ENCODE measurements at regions not wholly inside any gene's neighbourhood (a gene's known extent, or its start where the extent isn't known, plus 50 kb on each side); places are given as distances from the start of the nearest gene placed in this dataset.

DNA sequence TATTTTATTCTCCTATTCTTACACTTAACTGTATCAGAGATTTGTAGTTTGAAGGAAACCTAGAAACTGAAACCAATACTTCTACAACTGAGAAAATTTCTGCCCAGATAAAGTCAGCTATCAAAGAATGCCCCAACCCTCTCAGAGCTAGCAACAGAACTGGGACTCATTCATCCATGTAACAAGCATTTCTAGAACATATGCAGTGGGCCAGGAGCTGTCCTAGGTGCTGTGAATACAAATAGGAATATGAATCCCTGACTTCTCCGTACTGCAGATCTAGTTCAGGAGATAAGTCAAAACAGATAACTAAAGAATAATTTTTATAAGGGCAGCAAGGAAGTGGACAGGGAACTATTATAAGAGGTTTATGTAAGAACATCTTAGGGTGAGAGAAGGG is 654.1 kb upstream of the NOX3 start:
- no peak for DNase-seq

DNA sequence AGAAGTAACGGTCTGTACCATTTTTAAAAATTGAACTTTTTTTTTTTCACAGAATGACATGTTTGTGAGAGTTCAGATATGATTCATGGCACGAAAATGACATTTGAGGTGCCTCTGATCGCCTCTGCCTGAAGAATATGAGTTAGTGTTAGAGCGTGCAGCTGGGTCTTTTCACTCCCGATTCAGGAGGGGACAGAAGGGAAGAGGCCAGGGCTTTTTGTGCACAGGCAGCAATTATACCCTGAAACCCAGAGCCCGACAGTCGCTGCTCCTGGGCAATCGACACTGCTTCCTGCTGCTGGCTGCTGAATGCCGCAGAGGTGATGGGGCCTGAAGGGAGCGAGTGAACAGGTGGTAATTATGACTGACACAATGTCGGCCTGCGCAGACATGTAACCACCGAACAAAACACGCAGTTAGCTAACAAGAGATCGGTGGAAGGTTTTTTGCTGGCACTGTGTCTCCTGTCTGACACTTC is 652.0 kb upstream of the NOX3 start:
- no peak for DNase-seq

DNA sequence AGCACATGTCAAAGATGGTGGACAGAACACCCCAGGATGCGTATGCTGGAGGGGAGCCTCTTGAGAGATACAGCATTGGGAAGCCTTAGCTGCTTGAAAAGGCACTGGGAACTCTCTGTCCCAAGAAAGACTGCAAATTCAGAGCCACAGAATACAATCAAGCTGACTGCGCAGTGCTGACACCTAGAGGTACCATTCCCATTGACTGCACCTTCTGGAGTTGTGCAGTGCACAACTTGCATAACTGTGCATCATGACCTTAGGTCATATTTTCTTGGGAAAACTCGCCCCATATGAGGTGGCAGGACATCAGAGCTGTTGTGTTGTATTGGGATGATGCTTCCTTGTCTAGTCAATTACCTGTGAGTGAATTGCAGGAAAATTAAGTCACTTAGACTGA is 646.5 kb upstream of the NOX3 start:
- DNase-seq = no peak

DNA sequence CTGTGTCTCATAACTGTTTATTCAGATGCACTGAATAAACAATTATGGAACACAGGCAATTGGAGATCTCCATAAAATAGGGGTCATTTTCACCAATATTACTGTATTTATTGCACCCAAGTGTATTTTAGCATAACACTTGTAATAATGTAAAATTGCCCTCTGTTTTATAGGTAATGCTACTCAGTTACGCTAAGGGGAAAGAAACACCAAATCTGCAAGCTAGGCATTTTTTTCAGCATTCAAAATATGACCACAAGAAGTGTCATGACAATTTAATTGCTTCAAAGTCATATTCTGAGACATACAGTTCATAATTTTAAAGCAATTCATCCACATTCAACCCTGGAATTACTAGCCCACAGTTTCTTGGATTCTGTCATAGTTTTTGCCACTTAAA is 643.2 kb upstream of the NOX3 start:
- DNase-seq = no peak

GRCh38 chr6:156087487-156087886 is 631.8 kb upstream of the NOX3 start:
- DNase-seq = no peak

GRCh38 chr6:156082012-156082411 is 626.4 kb upstream of the NOX3 start:
- no peak for DNase-seq

DNA sequence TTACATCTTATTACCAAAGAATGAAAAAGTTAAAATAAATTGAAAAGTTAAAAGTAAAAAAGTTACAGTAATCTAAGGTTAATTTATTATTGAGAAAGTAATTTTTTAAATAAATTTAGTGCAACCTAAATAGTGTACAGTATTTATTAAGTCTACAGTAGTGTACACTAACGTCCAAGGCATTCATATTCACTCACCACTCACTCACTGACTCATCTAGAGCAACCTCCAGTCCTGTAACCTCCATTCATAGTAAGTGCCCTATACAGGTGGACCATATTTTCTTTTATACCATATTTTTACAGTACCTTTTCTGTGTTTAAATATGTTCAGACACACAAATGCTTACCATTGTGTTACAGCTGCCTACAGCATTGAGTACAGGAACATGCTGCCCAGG is 624.7 kb upstream of the NOX3 start:
- DNase-seq = no peak

GRCh38 chr6:156068881-156069280 is 613.2 kb upstream of the NOX3 start:
- DNase-seq = no peak

GRCh38 chr6:156065849-156066248 is 610.2 kb upstream of the NOX3 start:
- DNase-seq = no peak

DNA sequence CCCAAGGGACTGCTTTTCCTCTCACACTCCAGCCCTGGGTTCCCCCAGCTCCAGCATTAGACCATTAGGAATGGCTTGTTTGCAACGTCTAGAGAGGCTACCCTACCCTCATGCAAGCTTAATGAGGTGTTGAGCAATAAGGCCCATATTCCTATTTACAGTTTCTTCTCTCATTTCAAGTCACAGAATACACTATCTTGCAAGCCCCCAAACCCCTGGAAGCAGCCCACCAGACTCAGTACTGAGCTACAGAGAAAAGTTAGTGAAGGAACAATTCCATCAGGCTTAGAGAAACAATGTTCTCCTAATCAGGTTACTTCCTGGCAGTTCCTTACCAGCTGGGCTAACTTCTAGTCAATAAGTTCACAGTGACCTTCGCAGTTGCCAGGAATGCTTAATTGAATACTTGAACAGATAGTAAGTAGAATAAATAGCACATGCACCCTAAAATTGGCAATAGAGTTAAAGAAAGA is 606.5 kb upstream of the NOX3 start:
- DNase-seq = no peak

GRCh38 chr6:156061465-156061864 is 605.8 kb upstream of the NOX3 start:
- DNase-seq = no peak

DNA sequence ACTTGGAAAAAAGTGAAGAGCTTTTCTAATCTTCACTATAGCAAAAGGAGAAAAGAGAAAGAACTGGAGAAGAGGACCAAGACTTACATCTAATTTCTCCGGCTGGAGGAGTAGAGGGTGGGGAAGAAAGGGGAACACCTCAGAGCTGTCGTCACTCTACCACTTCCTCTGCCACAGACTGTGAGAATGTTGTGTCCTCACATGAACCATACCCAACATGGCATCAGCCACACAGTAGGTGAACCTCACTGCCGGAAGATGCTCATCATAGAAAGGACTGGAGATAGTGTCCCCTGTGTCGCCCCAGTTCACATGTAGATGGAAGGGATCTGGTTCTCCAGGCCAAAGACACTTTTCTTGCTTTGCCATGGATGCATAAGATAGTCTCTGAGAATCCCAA is 604.4 kb upstream of the NOX3 start:
- no peak for DNase-seq

DNA sequence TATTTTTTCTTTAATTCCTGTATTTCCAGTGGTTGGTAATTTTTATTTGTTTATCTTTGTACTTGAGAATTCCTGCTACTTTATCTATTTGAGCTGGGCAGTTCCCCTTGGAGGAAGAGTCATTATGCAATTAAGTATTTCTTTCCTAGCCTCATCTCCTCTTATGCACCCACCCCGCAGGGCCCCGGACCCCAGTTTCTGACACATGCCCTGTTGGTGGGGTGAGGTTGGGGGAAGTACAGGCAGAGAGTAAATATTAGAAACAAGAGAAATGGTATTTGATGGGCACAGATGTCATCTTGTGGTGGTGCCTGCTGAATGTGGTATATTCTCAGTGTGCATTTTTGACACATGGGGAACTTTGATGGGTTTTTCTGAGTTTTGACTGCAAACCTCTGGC is 602.7 kb upstream of the NOX3 start:
- no peak for DNase-seq

DNA sequence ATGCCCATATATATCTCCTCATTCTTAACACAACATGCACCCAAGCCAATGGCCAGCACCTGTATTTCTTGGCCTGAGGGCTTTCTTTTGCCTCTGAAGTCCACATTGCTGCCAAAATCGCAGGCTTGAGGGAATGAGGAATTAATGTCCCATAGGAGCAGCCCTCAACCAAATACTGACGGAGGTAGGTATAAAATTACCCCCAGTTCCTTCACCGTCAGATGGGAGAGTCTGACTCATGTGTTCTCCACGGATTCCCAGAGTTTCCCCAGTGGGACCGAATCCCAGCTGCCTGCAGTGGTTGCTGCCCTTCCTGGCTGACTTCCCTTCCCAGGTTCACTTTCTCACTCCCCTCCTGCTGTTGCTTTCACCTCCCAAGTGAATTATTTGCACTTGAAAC is 602.2 kb upstream of the NOX3 start:
- no peak for DNase-seq

GRCh38 chr6:156056085-156056484 is 600.4 kb upstream of the NOX3 start:
- no peak for DNase-seq

DNA sequence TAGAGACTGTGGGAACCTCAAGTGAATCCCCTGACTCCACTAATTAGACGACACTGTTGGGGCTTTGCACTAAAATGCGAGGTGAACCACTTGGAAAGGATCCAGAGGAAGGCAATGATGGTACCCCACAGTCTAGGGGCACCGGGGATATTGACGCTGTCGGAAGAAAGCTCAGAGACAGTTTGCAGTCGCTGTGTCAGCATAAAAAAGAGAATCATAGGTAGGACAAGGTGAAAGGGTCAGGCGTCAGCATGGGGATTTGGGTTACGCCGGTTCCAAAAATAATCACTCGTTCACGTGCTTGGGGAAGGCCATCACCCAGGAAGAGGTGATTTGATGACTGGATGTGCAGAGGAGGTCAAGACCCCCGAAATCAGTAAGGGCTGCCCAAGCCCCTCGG is 598.0 kb upstream of the NOX3 start:
- no peak for DNase-seq

GRCh38 chr6:156046841-156047449 is 591.3 kb upstream of the NOX3 start:
- DNase-seq = no peak

DNA sequence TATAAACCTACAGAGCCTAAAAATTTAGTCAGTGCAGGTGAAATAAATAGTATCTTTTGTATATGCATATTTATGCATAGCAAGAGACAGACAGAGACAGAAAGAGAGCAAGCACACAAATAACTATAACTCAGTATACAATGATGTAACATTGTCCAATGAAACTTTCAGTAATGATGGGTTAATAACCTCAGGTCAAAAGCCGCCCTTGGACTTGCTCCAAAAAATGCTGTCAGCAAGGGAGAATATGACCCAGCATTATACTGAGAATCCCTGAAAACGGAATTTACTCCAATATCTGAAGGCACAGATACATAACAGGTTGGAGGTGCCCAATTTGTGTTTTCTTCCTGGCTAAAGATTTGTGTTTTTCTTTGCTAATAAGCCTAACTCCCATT is 590.6 kb upstream of the NOX3 start:
- no peak for DNase-seq

GRCh38 chr6:156045401-156046267 is 590.0 kb upstream of the NOX3 start:
- no peak for DNase-seq

GRCh38 chr6:156033598-156033997 is 578.0 kb upstream of the NOX3 start:
- no peak for DNase-seq

DNA sequence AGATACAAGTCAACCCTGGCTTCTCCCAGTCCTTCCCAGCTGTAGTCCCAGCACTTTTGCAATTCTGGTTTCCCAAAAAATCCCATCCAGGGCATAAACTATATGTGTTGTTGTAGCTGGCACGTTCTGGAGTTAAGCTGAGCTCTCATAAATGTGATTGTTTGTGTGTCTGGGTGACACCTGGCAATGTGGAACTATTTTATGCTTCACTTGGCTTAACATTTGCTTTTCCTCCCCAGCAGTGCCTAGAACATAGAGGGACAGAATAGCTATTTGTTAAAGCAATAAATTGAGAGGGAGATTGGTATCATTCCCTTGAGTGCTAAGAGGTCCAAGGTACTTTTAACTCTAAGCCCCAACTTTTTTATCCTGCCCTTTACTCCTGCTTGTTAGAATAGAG is 575.9 kb upstream of the NOX3 start:
- no peak for DNase-seq

- DNase-seq = no peak
Observed at GRCh38 chr6:156030053-156030452, 574.4 kb upstream of the NOX3 start.

DNA sequence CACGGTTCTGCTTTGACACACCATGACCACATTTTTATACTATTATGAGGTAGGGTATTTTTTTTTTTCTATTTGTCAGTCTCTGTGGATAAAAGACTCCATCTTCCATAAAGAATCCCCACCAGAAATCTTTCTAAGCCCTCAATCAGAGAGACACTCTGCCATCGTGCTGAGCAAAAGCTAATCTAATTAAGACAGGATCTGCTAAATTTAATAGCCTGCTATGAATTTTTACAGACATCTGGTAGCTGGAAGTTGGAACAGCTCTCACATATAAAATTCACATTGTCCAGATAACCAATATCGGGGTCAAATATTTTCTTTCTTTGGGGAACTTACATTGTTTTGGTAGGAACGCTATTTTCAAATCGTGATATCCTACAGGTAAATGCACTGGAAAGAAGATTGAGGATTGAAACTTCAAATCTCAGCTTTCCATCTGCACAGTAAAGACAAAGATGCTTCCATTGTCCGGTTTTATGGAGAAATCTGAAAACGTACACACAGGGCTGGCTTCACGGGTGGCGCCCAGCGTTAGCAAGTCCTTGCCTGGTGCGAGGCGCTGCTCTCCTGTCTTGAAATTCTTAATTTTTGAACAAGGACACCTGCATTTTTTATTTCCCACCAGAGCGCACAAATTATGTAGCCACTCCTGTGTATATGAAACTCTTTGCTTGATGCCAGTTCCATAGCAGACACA is 573.8 kb upstream of the NOX3 start:
- no peak for DNase-seq
